ENCODE measurements at regions not wholly inside any gene's neighbourhood (a gene's known extent, or its start where the extent isn't known, plus 50 kb on each side); places are given as distances from the start of the nearest gene placed in this dataset.

GRCh38 chr3:87420171-87420570, 143.8 kb upstream of the POU1F1 start:
- DNase-seq (ENCODE audit: low read depth in 2 of 2): no peak

- no peak for DNase-seq (ENCODE audit: low read depth in 2 of 2)
Observed at GRCh38 chr3:87414271-87414670, 137.9 kb upstream of the POU1F1 start.

- DNase-seq (ENCODE audit: low read depth in 2 of 2): no peak
Observed at GRCh38 chr3:87413814-87414213, 137.4 kb upstream of the POU1F1 start.

GRCh38 chr3:87410110-87410509, 133.7 kb upstream of the POU1F1 start:
- no peak for DNase-seq (ENCODE audit: low read depth in 2 of 2)

- DNase-seq (ENCODE audit: low read depth in 2 of 2): no peak
Observed at GRCh38 chr3:87398168-87398801, 121.9 kb upstream of the POU1F1 start.

- no peak for DNase-seq (ENCODE audit: low read depth in 2 of 2)
Observed at GRCh38 chr3:87397211-87397610, 120.8 kb upstream of the POU1F1 start.

- DNase-seq (ENCODE audit: low read depth in 2 of 2): no peak
Observed at GRCh38 chr3:87390821-87391220, 114.4 kb upstream of the POU1F1 start.

- DNase-seq (ENCODE audit: low read depth in 2 of 2): no peak
Observed at GRCh38 chr3:87390353-87390752, 114.0 kb upstream of the POU1F1 start.

GRCh38 chr3:87375231-87375682, 98.9 kb upstream of the POU1F1 start:
- no peak for DNase-seq (ENCODE audit: low read depth in 2 of 2)

- DNase-seq (ENCODE audit: low read depth in 2 of 2): no peak
Observed at GRCh38 chr3:87370007-87370406, 93.6 kb upstream of the POU1F1 start.

GRCh38 chr3:87367736-87368135, 91.4 kb upstream of the POU1F1 start:
- no peak for DNase-seq (ENCODE audit: low read depth in 2 of 2)

- DNase-seq (ENCODE audit: low read depth in 2 of 2): no peak
Observed at GRCh38 chr3:87363721-87364120, 87.3 kb upstream of the POU1F1 start.

GRCh38 chr3:87361956-87362355, 85.6 kb upstream of the POU1F1 start:
- no peak for DNase-seq (ENCODE audit: low read depth in 2 of 2)

GRCh38 chr3:87361271-87361670, 84.9 kb upstream of the POU1F1 start:
- DNase-seq (ENCODE audit: low read depth in 2 of 2): no peak

- no peak for DNase-seq (ENCODE audit: low read depth in 2 of 2)
Observed at GRCh38 chr3:87359826-87360225, 83.4 kb upstream of the POU1F1 start.

- no peak for DNase-seq (ENCODE audit: low read depth in 2 of 2)
Observed at GRCh38 chr3:87359025-87359424, 82.6 kb upstream of the POU1F1 start.

- no peak for DNase-seq (ENCODE audit: low read depth in 2 of 2)
Observed at GRCh38 chr3:87358066-87358465, 81.7 kb upstream of the POU1F1 start.

- DNase-seq (ENCODE audit: low read depth in 2 of 2): no peak
Observed at GRCh38 chr3:87354398-87354797, 78.0 kb upstream of the POU1F1 start.

GRCh38 chr3:87351937-87352336, 75.6 kb upstream of the POU1F1 start:
- no peak for DNase-seq (ENCODE audit: low read depth in 2 of 2)

- peak in 1 of 2 donors; percentile 3 for DNase-seq (ENCODE audit: low read depth in 2 of 2)
Observed at GRCh38 chr3:87350367-87351199, 74.2 kb upstream of the POU1F1 start.

- no peak for DNase-seq (ENCODE audit: low read depth in 2 of 2)
Observed at GRCh38 chr3:87349833-87350232, 73.4 kb upstream of the POU1F1 start.

GRCh38 chr3:87336761-87337160, 60.4 kb upstream of the POU1F1 start:
- no peak for DNase-seq (ENCODE audit: low read depth in 2 of 2)

- DNase-seq (ENCODE audit: low read depth in 2 of 2): no peak
Observed at GRCh38 chr3:87335931-87336330, 59.5 kb upstream of the POU1F1 start.
